ENCODE measurements at regions not wholly inside any gene's neighbourhood (a gene's known extent, or its start where the extent isn't known, plus 50 kb on each side); places are given as distances from the start of the nearest gene placed in this dataset.
"Not testable (repeated sequence)": the region's sequence is repeated elsewhere in the genome, so short reads cannot be mapped to it uniquely, and the experiment has no call there.

DNA sequence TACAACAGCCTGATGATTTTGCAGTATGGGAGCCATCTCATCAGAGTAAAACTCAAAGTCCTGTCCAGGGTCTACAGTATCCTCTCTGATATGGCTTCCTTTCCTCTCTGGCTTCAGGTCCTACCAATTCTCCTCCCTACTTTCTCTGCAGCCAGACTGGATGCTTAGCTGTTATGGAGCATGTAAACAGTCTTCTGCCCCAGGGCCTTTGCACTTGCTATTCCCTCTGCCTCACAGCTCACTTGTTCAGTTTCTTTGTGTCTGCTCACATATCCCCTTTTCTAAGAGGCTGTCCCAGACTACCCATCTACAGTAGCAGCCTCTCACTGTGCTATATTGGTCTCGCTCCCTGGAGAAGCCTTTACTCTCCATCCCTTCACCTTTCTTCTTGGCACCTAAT lies 62.2 kb downstream of the TLNRD1 start (continued):
- TF ChIP-seq, protein P1, sequence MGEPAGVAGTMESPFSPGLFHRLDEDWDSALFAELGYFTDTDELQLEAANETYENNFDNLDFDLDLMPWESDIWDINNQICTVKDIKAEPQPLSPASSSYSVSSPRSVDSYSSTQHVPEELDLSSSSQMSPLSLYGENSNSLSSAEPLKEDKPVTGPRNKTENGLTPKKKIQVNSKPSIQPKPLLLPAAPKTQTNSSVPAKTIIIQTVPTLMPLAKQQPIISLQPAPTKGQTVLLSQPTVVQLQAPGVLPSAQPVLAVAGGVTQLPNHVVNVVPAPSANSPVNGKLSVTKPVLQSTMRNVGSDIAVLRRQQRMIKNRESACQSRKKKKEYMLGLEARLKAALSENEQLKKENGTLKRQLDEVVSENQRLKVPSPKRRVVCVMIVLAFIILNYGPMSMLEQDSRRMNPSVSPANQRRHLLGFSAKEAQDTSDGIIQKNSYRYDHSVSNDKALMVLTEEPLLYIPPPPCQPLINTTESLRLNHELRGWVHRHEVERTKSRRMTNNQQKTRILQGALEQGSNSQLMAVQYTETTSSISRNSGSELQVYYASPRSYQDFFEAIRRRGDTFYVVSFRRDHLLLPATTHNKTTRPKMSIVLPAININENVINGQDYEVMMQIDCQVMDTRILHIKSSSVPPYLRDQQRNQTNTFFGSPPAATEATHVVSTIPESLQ (CRISPR knock-in tag; IDR thresholded peaks at IDR 0.05), result no peak

DNA sequence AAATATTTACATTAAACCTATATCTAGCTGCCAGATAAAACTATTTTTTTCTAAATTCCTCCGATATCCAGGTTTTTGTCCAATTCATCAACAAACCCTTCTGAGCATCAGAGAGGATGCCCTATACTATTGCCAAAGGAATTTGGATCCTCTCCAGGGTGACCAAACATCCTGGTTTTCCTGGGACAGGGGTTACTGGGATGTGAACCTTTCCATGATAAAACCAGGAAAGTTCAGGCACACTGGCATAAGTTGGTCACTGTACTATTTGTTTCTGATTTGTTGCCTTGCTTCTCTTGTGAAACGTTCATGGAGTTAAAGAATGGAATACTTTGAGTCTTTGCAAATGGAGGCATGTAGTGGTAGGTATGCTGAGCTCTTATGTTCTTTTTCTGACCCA lies 63.5 kb downstream of the TLNRD1 start:
- no peaks in the 10 kb centered on the region for H3K9me3 ChIP-seq (replicated peaks; ENCODE audit: control insufficient read depth, insufficient read depth, low read depth, low read length)
- no TSS peak for BruUV-seq (replicated peaks)
- H3K9ac ChIP-seq (ENCODE audit: insufficient read depth in 1 of 2, low read depth in 2 of 2, low read length in 2 of 2), result no peak overlapping the region
- H4K20me1 ChIP-seq (replicated peaks; ENCODE audit: control insufficient read depth, insufficient read depth, low read length), result no peaks in the 10 kb centered on the region
- H3K79me2 ChIP-seq (ENCODE audit: control insufficient read depth, insufficient read depth, low read length), result no peaks in the 10 kb centered on the region
- TF ChIP-seq ATF4 (CRISPR knock-in tag; IDR thresholded peaks at IDR 0.05) (no peak), HNRNPL (IDR thresholded peaks at IDR 0.05; ENCODE audit: low read depth, low read length) (no peak), L3MBTL2 (IDR thresholded peaks at IDR 0.05) (no peak)
- no peak overlapping the region for H3K27ac ChIP-seq (ENCODE audit: extremely low read depth, low read depth, low read length)
- no peak for DNase-seq (ENCODE audit: extremely low read depth in 1 of 4, low spot score in 3 of 4)
- WGBS (ENCODE audit: insufficient coverage, low coverage, missing lambda C conversion rate), result 44% methylated on average over 2 of the region's 2 CpGs
- CTCF ChIA-PET (ENCODE audit: low intra/inter-chr PET ratio), result no interaction called here
- POLR2A ChIA-PET, result interaction anchor here (1.0 kb wide), 1 partner anchor 11 kb away, joined by 3 read pairs; no protein-coding TSS in a partner anchor
- no peak overlapping the region for H3K4me3 ChIP-seq
- H2AFZ ChIP-seq (ENCODE audit: low read depth, low read length), result no peak overlapping the region
- H3K4me1 ChIP-seq (replicated peaks in 1 of 2; ENCODE audit: control insufficient read depth in 2 of 2, insufficient read depth in 2 of 2, low read length in 2 of 2), result peaks cover 5 to 14% of the 10 kb centered on the region in 2 experiments; a peak in 4 of 5 replicates
- H3K4me2 ChIP-seq (ENCODE audit: insufficient read depth, low read length), result no peak overlapping the region
- no peaks in the 10 kb centered on the region for H3K27me3 ChIP-seq (ENCODE audit: control insufficient read depth in 2 of 2, insufficient read depth in 2 of 2, low read length in 2 of 2)
- no peak for ATAC-seq
- no peak for FAIRE-seq
- intact Hi-C loops (cut with micrococcal nuclease) (no loop called here), in situ Hi-C loops (cut with MboI) (no loop called here)
- H3K9me1 ChIP-seq (ENCODE audit: control insufficient read depth, insufficient read depth, low read length), result no peaks in the 10 kb centered on the region
- H3K36me3 ChIP-seq (ENCODE audit: control insufficient read depth, insufficient read depth, low read length), result no peaks in the 10 kb centered on the region

DNA sequence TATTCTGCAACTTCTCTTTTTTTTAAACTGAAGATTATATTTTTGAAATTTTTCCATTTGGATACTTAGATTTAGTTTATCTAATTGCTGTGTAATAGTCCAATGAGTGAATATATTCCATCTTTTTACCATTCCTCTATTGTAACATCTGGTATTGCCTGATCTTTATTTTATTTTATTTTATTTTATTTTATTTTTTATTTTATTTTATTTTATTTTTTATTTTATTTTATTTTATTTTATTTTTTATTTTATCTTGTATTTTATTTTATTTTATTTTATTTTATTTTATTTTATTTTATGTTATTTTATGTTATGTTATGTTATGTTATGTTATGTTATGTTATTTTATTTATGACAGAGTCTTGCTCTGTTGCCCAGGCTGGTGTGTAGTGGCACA lies 66.5 kb upstream of the CFAP161 start:
- intact Hi-C loops (cut with micrococcal nuclease); BruUV-seq (replicated peaks); H3K9me1 ChIP-seq (ENCODE audit: control insufficient read depth, insufficient read depth, low read length); H2AFZ ChIP-seq (ENCODE audit: low read depth, low read length); ATAC-seq; H3K27me3 ChIP-seq (ENCODE audit: control insufficient read depth in 2 of 2, insufficient read depth in 2 of 2, low read length in 2 of 2); in situ Hi-C loops (cut with MboI); H3K36me3 ChIP-seq (ENCODE audit: control insufficient read depth, insufficient read depth, low read length); H3K9me3 ChIP-seq (replicated peaks; ENCODE audit: control insufficient read depth, insufficient read depth, low read depth, low read length); CTCF ChIA-PET (ENCODE audit: low intra/inter-chr PET ratio); H3K4me1 ChIP-seq (replicated peaks in 1 of 2; ENCODE audit: control insufficient read depth in 2 of 2, insufficient read depth in 2 of 2, low read length in 2 of 2); H3K79me2 ChIP-seq (ENCODE audit: control insufficient read depth, insufficient read depth, low read length); H3K4me3 ChIP-seq; H3K4me2 ChIP-seq (ENCODE audit: insufficient read depth, low read length); DNase-seq (ENCODE audit: extremely low read depth in 1 of 4, low spot score in 3 of 4); H4K20me1 ChIP-seq (replicated peaks; ENCODE audit: control insufficient read depth, insufficient read depth, low read length); FAIRE-seq; H3K9ac ChIP-seq (ENCODE audit: insufficient read depth in 1 of 2, low read depth in 2 of 2, low read length in 2 of 2); H3K27ac ChIP-seq (ENCODE audit: extremely low read depth, low read depth, low read length): not testable (repeated sequence)
- POLR2A ChIA-PET, result interaction anchor here (0.6 kb wide), 1 partner anchor 1162 kb away, joined by 4 read pairs; no protein-coding TSS in a partner anchor
